Gastrocnemius medialis (tissue), 4 donors: ENCODE measurements at regions not wholly inside any gene's neighbourhood (a gene's known extent, or its start where the extent isn't known, plus 50 kb on each side); places are given as distances from the start of the nearest gene placed in this dataset.

Experiments
- CTCF ChIP-seq, 5 experiments: fragments of 450-650 bp in 3 of 5; fragments of 200-600 bp in 2 of 5; sonication (generic) in 2 of 5; IDR thresholded peaks in 4 of 5; conservative IDR thresholded peaks in 1 of 5; 1 replicate in 4 of 5; 2 replicates in 1 of 5; pipeline ENCODE4 v1.5.1; 2016 to 2019; ENCODE audit warnings: antibody characterized with exemption in 5 of 5, mild to moderate bottlenecking in 3 of 5, moderate library complexity in 3 of 5
- POLR2A ChIP-seq, 2 donors: fragments of 450-650 bp; IDR thresholded peaks; one replicate each; pipeline ENCODE4 v1.6.1; 2017; ENCODE audit warnings: antibody characterized with exemption in 2 of 2, mild to moderate bottlenecking in 2 of 2, moderate library complexity in 2 of 2

GRCh38 chr17:34174496-34174895 lies 80.6 kb upstream of the CCL2 start:
- TF ChIP-seq POLR2A (IDR thresholded peaks at IDR 0.05) (no peak), CTCF (IDR thresholded peaks at IDR 0.05 in 4 of 5, conservative IDR thresholded peaks at IDR 0.05 in 1 of 5) (no peak)
